ENCODE measurements at regions not wholly inside any gene's neighbourhood (a gene's known extent, or its start where the extent isn't known, plus 50 kb on each side); places are given as distances from the start of the nearest gene placed in this dataset.

DNA sequence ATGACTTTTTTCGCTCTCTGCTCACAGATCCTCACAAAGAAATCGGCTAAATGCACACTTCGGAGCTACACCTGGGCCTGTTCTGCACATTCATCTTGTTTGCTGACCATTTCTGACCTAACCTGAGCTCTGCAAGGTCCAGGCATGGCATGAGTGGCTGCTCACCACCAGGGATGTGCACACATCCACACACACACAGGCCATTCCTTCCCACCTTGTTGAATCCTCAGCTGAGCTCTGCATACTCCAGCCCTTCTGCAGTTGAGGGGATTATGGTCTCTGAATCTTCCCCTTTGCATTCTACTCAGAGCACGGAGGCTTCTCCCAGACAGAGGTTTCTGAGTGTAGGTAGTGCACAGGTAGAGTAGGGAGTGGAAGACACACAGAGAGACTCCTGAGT lies 411.9 kb upstream of the B3GAT1 start (continued):
- no peak for TF ChIP-seq RXRA (IDR thresholded peaks at IDR 0.05; ENCODE audit: insufficient read depth, low read depth, low read length)
- no peak for TF ChIP-seq NANOG (IDR thresholded peaks at IDR 0.05; ENCODE audit: insufficient read depth, low read depth, low read length, poor library complexity, severe bottlenecking)
- no peak for TF ChIP-seq BRCA1 (IDR thresholded peaks at IDR 0.05; ENCODE audit: low read depth, low read length)
